IMR-90 (cell line): ENCODE measurements at regions not wholly inside any gene's neighbourhood (a gene's known extent, or its start where the extent isn't known, plus 50 kb on each side); places are given as distances from the start of the nearest gene placed in this dataset.
A peak's percentile ranks its signal among the peaks of the same experiment; 100 is the strongest.

ENCODE experiments used
- CEBPB ChIP-seq: IDR thresholded peaks from 2 replicates; pipeline ENCODE4 v1.6.1; 2012; ENCODE audit warnings: low read depth, low read length, improper control_type of control experiment
- CHD1 ChIP-seq: IDR thresholded peaks from 2 replicates; pipeline ENCODE4 v1.6.1; 2012; ENCODE audit warnings: low read depth, low read length, improper control_type of control experiment
- MAFK ChIP-seq: IDR thresholded peaks from 2 replicates; pipeline ENCODE4 v1.6.1; 2012; ENCODE audit warnings: low read depth, low read length, improper control_type of control experiment
- MAZ ChIP-seq: IDR thresholded peaks from 2 replicates; pipeline ENCODE4 v1.6.1; 2012; ENCODE audit warnings: low read depth, mild to moderate bottlenecking, low read length, improper control_type of control experiment, moderate library complexity, borderline replicate concordance
- MXI1 ChIP-seq: IDR thresholded peaks from 2 replicates; pipeline ENCODE4 v1.6.1; 2012; ENCODE audit warnings: low read depth, mild to moderate bottlenecking, low read length, moderate library complexity, borderline replicate concordance
- NFE2L2 ChIP-seq: fragments of 150-350 bp; IDR thresholded peaks from 2 replicates; pipeline ENCODE4 v1.6.1; 2016; ENCODE audit warnings: low read depth, mild to moderate bottlenecking, low read length
- POLR2A ChIP-seq: IDR thresholded peaks from 2 replicates; pipeline ENCODE4 v1.6.1; 2012; ENCODE audit warnings: mild to moderate bottlenecking, low read depth, low read length
- RAD21 ChIP-seq: IDR thresholded peaks from 2 replicates; pipeline ENCODE4 v1.6.1; 2012; ENCODE audit warnings: low read length, improper control_type of control experiment
- RCOR1 ChIP-seq: IDR thresholded peaks from 2 replicates; pipeline ENCODE4 v1.6.1; 2012; ENCODE audit warnings: mild to moderate bottlenecking, low read length, improper control_type of control experiment; ENCODE audit not compliant: insufficient replicate concordance
- RFX5 ChIP-seq: IDR thresholded peaks from 2 replicates; pipeline ENCODE4 v1.8.0; 2012; ENCODE audit warnings: low read depth, mild to moderate bottlenecking, low read length, moderate library complexity
- SMC3 ChIP-seq: fragments of 150-350 bp; IDR thresholded peaks from 2 replicates; pipeline ENCODE4 v1.6.1; 2016; ENCODE audit warnings: low read depth, mild to moderate bottlenecking, antibody characterized with exemption, low read length, moderate library complexity
- TF ChIP-seq, protein P1 (sequence below): conservative IDR thresholded peaks from 2 replicates; pipeline ENCODE4 v1.5.1; 2012; ENCODE audit warnings: mild to moderate bottlenecking, low read depth, low read length, improper control_type of control experiment
- TF ChIP-seq, protein P2 (sequence below): fragments of 150-350 bp; IDR thresholded peaks from 2 replicates; pipeline ENCODE4 v1.6.1; 2017; ENCODE audit warnings: mild to moderate bottlenecking, antibody characterized with exemption, low read length, low read depth

DNA sequence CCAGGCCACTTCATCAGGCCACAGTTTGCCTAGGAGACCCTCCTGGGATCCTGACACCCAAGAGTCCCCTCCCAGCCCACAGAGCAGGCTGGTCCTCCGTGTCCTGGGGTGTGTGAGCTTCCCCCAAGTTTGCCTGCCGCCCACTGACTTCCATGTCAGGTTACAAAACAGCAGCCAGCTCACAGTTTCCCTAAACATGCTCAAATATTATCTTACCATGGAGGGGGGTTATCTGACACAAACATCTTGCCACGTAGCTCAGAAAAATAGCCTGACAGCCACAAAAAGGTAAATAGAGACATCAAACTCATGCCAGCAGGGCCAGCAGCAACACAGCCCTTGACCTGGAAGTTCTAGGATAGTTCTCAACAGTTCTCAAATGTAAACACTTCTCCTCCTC lies 346.5 kb downstream of the TNS1 start:
- TF ChIP-seq MXI1 (no peak), RFX5 (no peak), POLR2A (no peak), RCOR1 (no peak), MAFK (no peak), CEBPB (0 out of 2 replicates have a peak, but pooled peaks have one; percentile 5), MAZ (no peak), SMC3 (no peak), NFE2L2 (no peak), RAD21 (no peak), CHD1 (no peak)
- TF ChIP-seq, protein P1, sequence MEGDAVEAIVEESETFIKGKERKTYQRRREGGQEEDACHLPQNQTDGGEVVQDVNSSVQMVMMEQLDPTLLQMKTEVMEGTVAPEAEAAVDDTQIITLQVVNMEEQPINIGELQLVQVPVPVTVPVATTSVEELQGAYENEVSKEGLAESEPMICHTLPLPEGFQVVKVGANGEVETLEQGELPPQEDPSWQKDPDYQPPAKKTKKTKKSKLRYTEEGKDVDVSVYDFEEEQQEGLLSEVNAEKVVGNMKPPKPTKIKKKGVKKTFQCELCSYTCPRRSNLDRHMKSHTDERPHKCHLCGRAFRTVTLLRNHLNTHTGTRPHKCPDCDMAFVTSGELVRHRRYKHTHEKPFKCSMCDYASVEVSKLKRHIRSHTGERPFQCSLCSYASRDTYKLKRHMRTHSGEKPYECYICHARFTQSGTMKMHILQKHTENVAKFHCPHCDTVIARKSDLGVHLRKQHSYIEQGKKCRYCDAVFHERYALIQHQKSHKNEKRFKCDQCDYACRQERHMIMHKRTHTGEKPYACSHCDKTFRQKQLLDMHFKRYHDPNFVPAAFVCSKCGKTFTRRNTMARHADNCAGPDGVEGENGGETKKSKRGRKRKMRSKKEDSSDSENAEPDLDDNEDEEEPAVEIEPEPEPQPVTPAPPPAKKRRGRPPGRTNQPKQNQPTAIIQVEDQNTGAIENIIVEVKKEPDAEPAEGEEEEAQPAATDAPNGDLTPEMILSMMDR, result no peak
- TF ChIP-seq, protein P2, sequence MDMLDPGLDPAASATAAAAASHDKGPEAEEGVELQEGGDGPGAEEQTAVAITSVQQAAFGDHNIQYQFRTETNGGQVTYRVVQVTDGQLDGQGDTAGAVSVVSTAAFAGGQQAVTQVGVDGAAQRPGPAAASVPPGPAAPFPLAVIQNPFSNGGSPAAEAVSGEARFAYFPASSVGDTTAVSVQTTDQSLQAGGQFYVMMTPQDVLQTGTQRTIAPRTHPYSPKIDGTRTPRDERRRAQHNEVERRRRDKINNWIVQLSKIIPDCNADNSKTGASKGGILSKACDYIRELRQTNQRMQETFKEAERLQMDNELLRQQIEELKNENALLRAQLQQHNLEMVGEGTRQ, result no peak
